Jurkat, Clone E6-1 (cell line): ENCODE measurements at regions not wholly inside any gene's neighbourhood (a gene's known extent, or its start where the extent isn't known, plus 50 kb on each side); places are given as distances from the start of the nearest gene placed in this dataset.
"Not testable (repeated sequence)": the region's sequence is repeated elsewhere in the genome, so short reads cannot be mapped to it uniquely, and the experiment has no call there.

Source experiments
- DNase-seq: peaks from one replicate; pipeline ENCODE4 v3.0.0-alpha.2; 2011; ENCODE audit warnings: low read depth, low spot score
- H3K4me3 ChIP-seq: 2 replicates; pipeline ENCODE4 v1.5.1; 2011; ENCODE audit warnings: mild to moderate bottlenecking, low read length, control low read depth, moderate library complexity

DNA sequence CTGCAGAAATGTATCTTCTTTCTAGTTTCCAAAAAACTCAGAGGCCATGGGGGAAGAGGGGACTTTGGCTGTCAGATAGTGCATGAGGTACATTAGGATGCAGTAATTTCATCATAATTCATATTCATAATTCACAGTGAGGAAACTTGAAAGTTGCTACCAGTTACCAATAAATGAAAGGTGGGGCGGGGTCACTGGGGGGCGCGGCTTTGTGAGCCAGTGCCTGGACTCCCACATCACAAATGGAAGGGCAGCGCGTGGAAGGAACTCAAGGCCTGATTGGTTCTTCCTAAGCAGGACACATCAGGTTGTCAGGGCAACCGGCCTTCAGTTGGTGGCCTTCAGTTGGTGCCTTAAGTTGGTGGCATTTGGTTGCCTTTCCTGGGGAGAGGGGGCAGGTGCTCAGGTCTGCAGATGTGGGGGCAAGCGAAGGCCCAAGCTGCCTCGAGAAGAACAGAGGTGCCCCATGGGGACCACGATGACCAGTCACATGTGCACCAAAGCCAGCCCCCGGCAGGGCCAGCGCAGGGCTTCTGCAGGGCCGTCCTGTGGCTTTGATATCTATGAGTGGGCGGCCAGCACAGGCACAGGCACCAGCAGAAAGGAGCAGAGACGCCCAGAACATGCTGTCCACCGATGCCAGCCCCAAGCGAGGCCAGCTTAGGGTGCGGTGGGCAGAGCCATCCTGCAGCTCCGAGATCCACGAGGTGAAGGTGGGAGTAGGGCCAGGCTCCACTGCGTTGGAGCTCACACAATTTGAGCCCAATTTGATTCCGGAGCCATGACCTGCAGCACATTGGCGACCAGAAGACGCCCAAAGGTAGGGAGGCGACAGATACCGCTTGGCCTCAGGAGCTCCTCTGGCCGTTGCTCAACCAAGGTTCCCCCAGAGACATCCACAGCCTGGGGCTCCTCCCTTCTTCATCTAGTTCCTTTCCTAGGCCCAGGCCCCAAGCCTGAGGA is 3248.2 kb upstream of the OR11H1 start:
- DNase-seq, H3K4me3 ChIP-seq: not testable (repeated sequence)

DNA sequence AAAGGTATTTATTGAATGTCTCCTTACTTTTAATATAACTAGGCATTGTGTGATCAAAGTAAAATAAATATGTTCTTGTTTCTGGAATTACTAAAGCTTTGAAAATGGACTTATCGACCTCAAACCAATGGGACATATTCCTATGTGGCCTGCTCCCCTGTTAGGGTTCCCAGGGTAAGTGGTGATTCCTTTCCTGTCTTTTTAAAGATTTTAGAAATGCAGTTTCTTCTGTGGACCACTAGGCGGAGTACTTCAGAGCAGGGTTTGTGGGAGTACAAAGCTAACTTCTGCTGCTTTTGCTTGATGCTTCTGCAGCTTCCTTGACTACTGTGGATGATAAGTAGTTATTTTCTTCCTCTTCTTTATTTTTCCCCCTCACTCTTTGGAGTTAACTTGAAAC is 3243.3 kb upstream of the OR11H1 start:
- peak; percentile 31 for DNase-seq

DNA sequence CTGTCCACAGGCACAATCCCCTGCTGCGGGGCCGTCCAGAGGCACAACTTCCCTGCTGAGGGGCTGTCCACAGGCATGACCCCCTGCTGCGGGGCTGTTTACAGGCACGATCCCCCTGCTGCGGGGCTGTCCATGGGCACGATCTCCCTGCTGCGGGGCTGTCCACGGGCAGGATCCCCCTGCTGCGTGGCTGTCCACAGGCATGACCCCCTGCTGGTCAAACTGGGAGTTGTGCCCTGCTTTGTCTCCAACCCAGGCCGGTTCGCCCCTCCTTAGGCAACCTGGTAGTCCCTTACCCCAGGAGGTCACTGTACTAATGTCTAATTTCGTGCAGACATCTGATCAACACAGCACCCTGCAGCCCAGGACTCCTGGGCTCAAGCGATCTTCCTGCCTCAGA is 3230.6 kb upstream of the OR11H1 start:
- DNase-seq, H3K4me3 ChIP-seq: not testable (repeated sequence)

More for the DNA sequence above, 3243.3 kb upstream of the OR11H1 start:
- H3K4me3 ChIP-seq, result not testable (repeated sequence)
